Right renal pelvis (tissue), 4 donors: ENCODE measurements at regions not wholly inside any gene's neighbourhood (a gene's known extent, or its start where the extent isn't known, plus 50 kb on each side); places are given as distances from the start of the nearest gene placed in this dataset.

ENCODE experiments used
- DNase-seq, 4 donors: peaks; one replicate each; pipeline ENCODE4 v3.0.0-alpha.2; 2013; ENCODE audit warnings: low read depth in 4 of 4, low spot score in 3 of 4, missing footprints in 1 of 4

DNA sequence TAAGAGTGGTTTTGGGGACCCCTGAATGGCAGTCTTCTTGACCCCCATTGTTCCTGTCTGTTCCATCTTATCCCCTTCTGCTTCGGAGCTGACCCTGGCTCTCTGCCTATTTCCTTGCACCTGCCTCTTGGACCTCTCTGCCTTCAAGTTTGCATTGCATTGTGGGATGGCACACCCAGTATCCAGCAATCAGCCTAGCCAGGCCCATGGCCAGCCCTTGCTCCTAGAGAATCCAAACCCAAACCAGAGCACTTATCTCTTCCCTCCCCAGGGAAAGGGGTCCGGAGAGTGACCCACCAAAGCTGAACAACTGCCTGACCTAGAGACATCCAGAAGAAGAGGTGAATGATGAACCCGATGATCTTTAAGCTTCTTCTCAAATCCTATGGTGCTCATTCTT, 607.3 kb upstream of the CADM1 start:
- no peak for DNase-seq

DNA sequence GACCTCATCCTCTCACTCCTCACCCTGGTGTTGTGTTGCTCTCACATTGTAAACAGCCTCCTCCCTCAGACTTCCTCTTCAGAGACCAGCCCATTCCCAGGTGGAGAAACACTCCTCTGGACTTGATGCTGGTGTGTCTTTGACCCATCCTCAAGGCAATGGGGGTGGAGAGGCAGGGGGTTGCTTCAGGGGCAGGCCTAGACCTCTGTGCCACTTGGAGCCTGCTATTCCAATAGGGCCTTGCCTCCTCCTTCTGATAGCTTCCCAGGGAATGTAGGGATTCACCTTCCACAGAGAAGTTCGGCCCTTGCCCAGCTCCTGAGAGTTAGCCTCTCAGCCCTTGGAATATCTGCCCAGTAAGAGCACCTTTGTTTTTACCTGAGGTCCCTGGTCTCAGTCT, 606.6 kb upstream of the CADM1 start:
- DNase-seq = no peak

DNA sequence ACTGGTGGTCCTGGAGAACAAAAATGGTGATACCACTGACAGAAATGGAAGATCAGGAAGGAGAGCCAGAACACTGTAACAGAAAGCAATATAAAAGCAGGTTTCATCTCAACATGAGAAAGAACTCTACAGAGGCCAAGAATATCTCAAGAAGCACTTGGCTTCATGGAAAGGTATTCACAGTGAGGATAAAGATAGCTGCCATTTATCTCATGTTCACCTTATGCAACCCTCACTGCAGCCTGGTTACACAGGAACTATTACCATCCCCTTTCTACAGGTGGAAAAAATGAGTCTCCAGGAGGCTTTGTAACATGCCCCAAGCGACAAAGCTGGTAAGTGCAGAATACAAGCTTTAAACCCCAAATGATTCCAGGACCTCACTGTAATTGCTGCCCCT, 606.1 kb upstream of the CADM1 start:
- DNase-seq = no peak

DNA sequence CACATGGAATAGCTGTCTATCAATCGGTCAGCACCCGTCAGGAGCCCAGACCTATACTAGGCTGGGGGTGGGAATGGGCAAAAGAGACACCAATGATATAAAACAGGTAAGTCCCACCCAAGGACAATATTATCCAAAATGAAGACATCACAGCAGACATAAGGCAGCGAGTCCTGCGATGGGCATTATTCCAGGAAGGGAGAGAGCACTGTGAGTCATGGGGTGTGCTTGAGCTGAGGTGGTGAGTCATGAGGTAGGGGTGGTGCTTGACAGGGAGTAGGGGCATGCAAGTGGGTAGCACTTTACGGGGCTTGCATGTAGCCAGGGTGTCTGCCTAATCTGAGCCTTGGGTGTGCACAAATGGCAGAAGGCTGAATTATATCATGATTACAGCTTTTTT, 605.0 kb upstream of the CADM1 start:
- DNase-seq = no peak

DNA sequence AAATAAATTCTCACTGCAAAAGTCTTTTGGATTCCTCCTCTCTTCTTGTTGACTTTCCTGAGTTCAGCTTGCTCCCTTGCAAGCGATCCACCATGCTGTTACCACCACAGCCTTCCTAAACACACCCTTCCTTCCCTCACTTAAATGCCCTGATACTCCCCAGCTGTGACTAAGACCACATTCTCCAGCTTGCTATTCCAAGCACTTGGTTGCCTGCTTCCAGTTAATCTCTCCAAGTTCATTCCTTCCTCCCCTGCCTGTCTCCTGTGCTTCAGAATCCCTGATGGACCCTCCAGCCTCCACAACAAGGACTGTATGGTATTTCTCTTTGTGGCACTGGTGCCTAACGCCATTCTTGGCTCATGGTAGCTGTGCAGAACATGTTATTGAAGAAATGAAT, 603.9 kb upstream of the CADM1 start:
- DNase-seq = no peak

DNA sequence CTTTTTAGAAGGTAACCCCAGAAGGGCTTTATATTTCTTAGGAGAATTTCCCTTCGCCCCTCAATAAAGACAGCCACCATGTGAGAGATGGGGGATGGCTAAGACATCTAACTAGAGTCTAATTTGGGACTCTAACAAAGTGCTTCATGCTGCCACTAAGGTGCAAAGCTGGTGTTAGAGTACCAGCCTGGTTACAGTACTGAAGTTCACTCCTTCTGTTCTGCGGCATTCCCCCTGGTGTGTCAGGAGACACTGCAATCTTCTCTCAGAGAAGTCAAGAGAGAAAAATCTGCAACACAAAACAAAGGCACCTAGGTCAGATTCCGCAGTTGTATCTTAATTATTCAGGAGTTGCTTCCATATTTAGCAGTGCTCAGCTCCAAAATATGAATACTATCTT, 603.0 kb upstream of the CADM1 start:
- no peak for DNase-seq

DNA sequence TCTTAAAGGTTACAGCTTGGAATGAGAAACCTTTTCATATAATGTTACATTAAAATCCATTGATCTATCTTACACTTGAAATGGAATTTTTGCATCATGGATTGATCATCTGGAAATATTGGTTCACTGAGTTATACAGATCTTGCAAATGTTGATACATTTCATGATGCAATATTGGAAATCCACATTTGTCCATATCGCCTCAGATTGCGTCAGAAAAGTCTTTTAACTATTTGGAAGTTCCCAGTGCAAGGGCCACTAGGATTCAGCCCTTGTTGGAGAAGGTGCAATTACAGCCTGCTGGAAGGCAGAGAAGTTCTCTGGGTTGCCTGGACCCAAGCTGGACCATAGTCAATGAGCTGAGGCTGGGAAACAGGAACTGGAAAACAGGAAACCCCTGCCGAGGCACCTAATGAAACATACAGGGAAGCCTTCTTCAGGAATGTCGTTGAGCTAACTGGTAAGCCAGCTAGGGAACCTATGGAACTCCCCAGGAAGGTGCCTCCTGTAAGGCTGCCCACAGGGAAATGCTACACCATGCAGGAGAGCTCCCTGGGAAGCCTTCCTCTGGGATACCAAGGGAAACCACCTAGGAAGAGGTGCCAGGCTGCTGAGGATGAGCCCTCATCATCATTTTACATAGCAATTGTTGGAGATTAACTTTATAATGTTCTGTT, 600.4 kb upstream of the CADM1 start:
- DNase-seq = no peak

DNA sequence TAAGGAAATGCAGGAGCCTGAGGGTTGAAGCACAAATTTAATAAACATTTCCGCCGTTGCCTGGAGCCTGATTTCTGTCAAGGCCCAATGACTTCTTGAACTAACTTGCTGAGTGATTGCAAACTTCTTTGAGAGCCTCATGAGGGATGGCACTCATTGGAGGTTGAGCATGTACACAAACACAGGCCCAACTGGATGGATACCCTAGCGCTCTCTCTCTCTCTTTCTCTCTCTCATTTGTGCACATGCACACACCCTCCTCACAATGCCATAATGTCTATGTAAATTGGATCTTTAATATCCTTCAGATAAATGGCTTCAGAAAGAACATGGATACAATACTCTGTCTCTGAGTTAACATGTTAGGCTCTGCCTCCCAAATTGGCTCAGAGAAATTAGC, 597.7 kb upstream of the CADM1 start:
- DNase-seq = no peak

DNA sequence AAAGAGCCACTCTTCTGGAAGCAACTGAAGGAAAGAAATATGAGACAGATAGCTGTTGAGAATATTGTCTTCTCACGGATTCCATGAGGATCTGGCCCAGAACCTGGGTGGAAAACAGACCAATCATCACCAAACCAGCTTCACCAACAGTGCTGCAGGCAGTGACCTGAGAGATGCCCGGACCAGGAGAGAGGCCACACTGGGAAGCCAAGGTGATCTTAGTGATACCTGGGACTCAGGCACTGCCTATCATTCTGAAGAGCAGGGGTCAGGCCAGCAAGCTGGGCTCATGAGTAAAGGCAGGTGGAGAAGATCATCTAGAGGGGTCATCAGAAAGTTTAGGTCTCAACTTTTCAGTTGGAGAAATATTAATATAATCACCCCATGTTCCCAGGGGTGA, 595.8 kb upstream of the CADM1 start:
- DNase-seq = no peak

DNA sequence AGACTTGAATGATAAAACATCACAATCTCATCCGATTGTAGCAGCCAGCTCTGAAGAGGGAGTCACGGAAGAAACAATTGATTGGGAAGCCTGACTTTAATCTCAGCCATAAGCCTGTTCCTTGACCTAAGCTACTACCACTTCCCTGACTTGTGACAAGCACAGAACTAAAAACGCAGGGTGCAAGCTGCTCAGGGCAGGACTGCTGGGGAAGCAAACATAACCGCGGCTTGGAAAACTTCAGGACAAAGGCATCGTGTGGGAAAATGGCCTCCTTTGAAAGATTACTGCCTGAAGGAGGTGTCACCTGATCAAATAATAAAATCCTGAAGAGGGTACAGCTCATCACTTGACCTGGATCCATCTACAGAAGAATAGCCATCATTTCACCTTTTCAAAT, 595.3 kb upstream of the CADM1 start:
- DNase-seq = no peak

DNA sequence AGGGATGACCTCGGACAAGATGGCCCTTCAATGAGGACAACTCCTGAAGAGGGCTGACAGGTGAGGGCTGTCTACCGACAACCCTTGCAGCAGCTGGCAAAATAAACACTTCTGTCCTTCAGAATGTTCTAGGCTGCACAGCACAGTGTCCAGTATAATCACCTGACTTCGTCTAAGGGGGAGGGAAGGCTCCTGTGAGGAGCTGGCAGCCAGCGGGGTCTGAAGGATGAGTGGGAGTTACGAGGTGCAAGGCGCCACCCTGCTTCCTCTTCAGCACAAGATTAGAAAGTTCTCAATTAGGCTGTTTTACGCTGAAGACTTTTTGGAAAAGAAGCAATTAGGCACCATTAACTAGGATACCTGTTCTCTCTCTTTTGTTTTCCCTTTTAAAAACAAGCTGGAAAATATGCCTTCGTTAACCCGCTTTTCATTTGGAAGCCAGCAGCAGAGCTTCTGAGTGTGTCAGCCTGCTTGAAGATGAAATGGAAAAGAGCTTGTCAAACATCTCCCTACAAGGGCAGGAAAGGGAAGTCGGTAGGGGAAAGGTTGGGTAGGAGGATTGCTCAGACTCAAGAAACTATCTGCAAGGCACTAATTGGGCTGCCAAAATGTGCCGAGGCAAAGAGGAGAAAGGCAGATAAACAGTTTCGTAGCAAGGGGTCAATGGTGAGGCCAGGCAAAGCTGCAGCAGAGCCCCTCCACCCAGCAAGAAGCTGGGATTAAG, 592.2 kb upstream of the CADM1 start:
- DNase-seq = no peak

DNA sequence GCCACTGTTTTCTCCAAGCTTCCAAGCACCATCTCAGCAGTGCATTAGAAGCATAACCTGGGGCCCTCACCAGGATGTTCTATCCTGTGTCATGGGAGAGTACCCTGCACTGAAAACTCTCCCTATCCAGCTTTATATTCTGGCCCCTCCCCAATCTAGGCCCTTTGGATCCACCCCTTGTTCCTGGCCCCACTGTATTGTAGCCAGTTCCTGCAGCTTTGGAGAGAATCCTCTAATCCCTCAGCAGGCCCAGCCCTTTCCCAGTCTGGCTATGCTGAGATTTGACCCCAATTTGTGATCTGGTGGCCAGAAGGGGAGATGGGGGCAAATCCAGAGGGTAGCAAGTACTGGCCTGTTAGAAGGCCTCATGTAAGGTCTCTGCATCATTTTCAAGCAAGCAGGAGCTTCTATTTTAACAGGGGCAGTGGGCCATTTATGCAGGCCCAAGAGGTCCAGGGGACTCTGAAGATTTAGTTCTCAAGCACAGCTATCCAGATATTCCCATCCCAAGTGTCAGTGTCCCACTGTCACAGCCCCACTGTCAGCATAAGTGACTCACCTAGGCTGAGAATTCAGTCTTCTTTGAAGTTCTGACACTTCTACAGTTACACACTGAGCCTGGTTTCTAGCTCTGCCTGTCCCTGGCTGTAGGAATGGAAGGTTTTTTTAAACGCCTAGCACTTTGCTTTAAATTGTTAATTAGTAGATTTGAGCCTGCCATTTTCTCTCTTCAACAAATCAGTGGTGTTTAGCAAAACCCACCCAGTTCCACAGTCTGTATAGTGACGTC, 589.5 kb upstream of the CADM1 start:
- DNase-seq = no peak

DNA sequence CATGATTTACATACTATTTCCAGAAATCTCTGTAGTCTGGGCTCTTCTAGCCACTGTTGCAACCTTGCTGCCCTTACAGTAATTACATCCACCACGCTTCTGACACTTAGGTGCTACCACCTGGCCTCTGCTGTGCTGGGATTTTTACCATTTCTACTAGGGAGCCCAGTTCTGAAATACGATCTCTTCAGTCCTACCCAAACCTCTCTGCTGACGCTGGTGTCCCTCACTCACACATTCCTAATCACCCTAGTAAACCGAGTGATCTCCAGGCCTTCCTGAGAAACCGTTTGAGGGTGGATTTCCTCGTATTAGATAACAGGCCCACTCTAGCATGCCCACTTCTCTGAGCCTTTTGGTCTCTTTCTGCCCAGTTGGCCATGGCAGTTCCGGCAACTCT, 588.9 kb upstream of the CADM1 start:
- DNase-seq = no peak

DNA sequence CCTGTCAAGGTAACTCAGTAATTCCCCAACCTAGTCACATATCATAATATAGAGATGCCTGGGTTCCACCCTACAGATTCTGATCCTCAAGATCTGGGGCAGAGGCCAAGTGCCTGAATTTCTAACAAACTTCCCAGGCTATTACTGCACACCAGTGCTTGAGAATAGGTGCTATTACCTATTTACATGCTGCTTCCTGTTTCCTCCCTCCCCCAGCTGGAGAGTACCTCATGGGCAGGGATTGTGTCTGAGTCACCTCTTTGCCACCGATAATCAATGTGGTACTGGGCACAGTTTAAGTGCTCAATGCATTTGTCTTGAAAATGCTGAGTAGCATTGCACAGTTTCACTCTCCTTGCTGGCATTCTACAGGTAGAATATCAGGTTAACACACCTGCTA, 582.2 kb upstream of the CADM1 start:
- no peak for DNase-seq

DNA sequence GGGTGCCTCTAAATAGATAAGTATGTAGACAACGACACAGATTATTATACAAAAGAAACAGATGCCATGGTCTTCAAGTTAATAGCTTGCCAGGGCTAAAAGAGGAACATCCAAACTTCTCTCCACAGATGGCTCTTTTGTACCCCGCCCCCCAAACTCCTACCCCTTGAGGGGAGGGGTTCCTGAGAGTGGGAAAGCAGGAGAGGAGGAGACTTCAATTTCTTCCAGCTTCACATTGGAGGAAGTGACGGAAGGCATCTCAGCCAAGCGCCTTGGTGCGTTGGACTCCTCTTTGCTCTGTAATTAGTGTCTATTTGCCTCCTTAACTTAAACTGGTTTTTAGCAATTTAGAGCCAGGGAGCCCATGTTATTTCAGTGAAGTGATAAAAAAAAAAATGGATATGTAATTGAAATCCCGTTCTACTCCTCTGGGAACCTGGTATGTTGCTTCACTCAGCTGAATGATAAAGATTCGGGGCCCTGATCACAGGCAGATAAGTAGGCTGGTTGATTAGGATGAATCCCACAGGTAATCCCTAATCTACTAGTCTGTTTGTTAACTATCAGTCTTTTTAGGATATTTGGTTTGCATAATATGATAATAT, 580.9 kb upstream of the CADM1 start:
- no peak for DNase-seq

DNA sequence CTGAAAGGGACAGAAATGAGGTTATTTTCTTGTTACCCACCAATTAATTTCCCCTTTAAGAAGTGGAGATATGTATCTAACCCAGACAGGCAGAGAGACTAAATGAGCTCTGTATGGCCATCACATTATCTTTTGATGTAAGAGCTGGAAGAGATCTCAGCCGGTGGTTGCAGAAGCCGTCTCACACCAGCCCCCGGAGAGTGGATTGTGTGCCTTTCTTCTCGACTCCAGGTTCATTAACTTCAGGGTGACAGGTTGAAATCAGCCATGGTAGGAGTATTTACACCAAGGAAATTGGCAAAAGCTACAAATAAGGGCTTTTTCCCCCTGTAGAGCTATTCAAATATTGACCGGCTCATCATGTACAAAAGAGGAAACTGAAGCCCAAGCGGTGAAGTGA, 580.3 kb upstream of the CADM1 start:
- DNase-seq = no peak

DNA sequence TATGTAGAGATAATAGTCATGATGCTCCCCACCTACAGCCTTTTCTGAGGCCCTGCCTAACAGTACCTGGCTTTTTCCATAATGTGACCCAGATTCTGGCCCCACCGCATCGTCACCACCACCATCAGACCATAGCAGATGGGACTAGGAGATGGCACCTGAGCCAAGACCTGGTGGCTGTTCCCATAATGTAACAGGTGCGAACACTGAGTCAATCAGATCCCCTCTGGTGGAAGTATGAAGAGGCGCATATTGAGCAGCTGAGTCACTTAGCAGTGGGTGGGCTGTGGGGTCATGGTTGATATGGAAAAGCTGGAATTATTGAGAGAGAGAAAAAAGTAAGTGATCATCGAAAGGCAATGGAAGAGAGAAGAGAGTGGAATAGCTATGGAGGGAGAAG, 578.0 kb upstream of the CADM1 start:
- DNase-seq = no peak

DNA sequence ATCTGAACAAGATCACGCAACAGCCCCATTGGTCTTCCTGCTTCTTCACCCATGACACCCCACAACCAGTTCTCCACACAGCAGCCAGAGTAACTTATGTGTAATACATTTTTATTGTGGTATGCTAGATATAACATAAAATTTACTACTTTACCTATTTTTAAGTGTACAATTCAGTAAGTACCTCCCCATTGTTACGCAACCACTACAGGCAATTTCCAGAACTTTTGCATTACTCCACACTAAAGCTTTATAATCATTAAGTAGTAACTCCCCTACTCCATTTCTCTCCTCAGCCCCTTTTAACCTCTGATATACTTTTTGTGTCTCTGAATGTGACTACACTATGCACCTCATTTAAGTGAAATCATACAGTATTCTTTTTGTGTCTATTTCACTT, 575.4 kb upstream of the CADM1 start:
- DNase-seq = no peak

DNA sequence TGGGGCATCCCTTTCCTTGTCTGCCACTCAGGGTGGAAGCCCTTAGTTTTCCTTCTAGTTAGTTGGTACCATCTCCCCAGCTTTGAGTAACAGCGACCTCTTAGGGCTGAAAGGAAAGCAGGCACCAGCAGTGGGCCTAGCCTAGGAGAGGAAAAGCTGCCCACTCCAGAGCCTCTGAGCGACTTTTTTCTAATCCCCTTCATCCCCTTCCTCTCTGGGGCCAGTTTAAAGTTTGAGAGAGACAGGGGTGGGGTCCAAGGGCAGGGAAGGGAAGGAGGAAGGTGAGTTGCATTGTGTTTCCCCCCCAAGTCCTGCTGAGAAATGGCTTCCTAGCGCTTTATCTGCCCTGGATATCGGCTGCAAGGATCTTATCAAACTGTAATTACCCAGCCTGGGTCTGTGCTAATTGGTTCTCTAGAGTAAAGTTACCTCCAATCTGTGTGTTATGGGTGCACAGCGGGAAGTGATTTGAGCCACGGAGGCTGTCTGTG, 573.9 kb upstream of the CADM1 start:
- DNase-seq = peak in 1 of 4 donors; percentile 38

DNA sequence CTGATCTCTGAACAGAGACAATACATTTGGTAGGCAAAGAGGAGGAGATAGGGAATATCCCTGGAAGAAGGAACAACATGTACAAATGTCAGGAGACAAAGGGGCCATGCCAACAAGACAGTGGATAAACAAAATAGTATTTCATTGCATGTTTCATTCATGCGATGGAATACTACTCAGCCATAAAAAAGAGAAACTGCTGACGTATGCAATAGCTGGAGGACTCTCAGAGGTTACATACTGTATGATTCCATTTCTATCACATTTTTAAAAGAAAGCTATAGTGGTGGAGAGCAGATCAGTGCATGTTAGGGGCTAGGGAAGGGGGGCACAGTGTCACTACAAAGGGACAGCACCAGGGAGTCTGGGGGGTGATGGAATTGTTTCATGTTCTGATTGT, 572.9 kb upstream of the CADM1 start:
- DNase-seq = no peak
